ENCODE measurements at regions not wholly inside any gene's neighbourhood (a gene's known extent, or its start where the extent isn't known, plus 50 kb on each side); places are given as distances from the start of the nearest gene placed in this dataset.

DNA sequence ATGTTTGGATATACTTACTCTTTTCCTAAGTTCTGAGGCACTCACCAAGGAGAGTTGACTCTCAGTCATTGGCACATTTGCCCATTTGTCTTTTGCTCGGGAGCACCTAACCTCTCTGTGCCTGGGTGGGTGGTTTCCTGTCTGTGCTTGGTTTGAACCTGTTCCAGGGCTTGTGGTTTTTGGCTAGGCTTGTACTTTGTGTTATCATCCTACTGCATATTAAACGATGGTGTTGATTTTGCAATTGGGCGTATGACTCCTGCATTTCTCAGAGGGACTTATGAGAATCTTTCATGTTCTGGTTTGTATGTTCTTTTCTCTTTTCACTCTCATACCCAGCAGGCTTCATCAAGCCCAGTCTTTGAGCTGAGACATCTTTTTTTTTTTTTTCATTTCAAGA is 161.7 kb downstream of the BTC start:
- TF ChIP-seq ZNF274 (IDR thresholded peaks at IDR 0.05; ENCODE audit: low read depth, low read length) (no peak), YY1 (IDR thresholded peaks at IDR 0.05; ENCODE audit: insufficient read depth, insufficient read length) (no peak), SUZ12 (IDR thresholded peaks at IDR 0.05; ENCODE audit: extremely low read depth, insufficient read depth, insufficient read length) (no peak)

Data from NT2/D1 (cell line).